Stimulated activated CD4-positive, alpha-beta T cell treated with anti-CD3 and anti-CD28 coated beads, Interleukin-2, amount 100 ng/mL, for 48 hours (primary cell): ENCODE measurements at regions not wholly inside any gene's neighbourhood (a gene's known extent, or its start where the extent isn't known, plus 50 kb on each side); places are given as distances from the start of the nearest gene placed in this dataset.
"Not testable (repeated sequence)": the region's sequence is repeated elsewhere in the genome, so short reads cannot be mapped to it uniquely, and the experiment has no call there.

Experiments used
- DNase-seq, 2 donors: peaks; one replicate each; pipeline ENCODE4 v3.0.0-alpha.2; 2020

DNA sequence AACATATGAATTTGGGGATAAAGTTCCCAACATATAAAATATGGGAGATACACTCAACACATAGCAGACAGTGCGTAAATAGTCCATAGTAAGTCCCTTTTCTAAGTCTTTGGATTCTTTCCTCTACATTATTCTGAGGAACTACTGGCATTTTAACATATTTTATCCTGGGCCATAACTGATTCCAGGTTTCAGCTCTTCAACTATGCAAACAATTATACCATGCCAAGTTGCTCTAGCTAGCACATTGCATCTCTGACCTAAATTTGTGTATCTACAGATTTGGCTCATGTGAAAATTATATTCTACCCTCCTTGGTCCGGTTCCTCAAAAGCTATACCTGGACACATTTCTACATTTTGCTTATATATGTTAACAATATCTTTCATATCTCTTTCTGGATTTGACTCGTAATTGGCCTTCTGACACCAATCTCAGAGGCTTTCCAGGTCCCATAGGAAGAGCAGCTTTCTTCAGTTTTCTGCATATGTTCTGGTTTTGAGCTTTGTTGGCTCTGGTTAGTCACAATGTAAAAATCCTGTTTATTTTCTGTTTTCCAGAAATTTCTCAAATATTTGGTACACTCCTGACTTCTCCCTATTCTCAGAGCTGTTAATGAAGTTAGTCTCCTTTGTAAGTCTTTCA, 305.4 kb downstream of the BMP4 start:
- DNase-seq = no peak

DNA sequence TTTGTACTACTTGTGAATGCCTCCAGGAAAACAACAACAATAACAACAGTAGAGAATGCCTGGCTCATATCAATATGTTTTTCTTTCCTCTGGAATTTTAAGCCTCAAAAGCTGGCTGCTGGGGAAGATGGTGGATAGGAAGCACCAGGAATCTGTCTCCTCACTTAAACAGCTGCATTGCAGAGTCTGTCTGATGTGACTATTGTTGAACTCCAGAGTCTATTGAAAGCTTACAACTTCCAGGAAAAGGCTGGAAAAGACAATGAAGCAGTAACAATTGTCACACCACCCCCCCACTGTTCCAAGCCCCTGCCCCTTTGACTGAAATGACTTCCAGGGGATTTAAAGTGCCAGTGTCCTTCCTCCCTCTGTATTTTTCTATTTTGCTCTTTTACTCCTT, 309.7 kb downstream of the BMP4 start:
- no peak for DNase-seq

DNA sequence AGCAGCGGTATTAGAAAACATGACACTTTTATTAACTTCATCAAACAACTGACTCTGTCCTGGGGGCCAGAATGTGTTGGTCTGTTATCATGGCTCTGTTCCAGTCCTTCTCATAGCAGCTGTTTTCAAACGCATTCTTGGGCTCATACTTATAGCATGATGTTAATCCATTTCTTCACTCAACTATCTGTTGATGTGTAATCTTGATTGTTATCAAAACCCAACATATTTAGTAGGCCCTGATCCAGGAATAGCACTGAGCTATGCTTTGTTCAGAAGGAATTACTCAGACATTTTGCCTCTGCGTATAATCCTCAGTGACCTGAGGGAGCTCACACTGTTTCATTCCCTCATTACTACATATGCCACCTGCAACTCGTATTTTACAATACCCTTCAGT, 315.9 kb downstream of the BMP4 start:
- DNase-seq = no peak

DNA sequence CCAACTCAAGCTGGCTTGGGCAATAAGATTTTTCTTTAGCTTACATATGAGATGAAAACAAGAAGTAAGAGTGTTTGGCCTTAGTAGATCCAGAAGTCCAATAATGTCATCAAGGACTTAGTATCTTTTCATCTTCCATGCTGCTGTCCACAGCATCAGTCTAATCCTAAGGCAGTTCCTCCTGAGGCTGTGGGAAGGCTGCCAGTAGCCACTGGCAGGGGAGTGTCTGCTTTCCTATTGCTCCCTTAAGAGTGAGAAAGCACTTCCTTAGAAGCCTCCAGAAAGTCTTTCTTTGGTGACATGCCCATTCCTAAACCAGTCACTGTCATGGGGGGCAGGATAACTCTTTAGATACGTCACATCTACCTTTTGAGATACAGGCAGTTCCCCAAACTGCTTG, 317.7 kb downstream of the BMP4 start:
- no peak for DNase-seq

DNA sequence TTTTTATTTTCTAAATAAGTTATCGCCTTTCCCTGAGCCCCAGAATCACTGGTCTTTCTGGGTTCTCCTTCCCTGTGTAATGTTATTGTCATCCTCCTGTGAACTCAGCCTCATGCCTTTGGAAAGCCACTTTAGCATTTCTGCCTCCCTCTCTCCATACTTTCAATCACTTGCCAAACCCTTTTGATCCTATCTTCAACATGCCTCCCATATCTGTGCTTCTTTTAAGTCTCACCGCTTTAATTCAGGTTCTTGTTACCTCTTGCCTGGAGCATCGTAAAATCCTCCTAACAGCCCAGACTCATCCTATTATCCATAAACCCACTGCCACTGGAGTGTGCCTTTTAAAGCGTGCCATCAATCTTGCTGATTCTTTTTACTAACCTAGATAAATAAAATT, 321.8 kb downstream of the BMP4 start:
- no peak for DNase-seq

DNA sequence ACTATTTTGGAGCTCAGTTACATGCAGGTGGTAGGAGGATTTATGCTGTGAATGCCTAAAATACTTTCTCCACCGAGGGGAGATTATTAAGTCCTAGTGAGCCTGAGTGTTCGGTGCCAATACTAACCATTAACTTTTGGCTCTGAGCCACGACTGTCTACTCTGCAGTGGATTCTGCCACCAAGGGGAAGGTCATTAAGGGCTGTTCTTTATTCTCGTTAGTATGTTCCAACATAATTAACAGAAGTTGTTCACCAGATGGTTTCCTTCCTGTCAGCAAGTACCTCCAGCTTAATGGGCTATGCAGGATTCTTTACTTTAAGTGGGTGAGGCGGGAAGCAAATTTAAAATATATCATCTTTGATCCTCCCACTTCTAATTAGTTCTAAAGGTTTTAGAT, 326.3 kb downstream of the BMP4 start:
- DNase-seq = no peak

DNA sequence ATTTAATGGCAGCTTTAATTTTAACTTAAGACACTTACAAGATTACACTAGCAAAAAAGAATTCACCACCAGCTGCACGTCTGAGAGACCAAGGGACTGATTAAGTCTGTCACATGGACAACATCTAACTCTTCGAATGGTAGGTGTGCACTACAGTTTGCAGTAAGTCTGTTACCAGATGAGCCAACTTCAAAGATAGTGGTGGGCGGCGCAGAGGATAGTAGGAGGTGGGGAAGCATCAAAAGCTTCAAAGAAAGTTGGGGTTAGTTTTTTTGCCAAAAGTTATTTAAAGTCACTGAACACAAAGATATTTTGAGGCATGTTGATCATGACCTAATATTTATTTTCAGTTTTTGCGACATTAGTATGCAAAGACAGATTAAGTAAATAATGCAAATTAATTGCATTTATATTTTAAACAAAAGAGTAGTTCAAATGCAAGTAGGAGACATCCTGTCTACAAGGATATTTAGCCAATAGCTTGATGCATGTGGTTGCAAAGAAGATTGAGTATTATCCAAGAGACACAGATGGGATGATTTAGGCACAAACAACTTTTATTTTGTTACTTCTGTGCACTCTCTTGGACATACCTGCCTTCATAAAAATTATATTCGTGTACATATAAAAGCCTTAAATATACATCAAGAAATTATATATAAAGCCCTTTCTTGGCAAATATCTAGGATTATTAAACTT, 327.7 kb downstream of the BMP4 start:
- DNase-seq = no peak

DNA sequence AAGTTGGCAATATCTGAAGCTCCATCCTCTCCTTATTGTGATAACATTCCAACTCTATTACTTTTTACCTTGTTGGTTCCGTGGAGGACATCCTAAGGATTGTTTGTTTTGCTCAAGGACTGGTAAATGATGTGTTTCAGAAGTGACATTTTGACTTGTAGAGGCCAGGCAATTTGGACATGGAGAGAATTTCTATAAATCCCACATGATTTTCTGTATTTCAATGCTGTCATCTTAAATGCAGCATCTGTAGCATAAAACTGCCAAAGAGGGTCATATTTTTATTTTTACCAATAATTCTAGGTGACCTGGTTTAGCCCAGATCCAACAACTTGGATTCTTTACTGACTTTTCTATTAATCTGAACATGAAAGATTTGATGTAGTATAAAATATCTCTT, 328.4 kb downstream of the BMP4 start:
- DNase-seq = no peak

DNA sequence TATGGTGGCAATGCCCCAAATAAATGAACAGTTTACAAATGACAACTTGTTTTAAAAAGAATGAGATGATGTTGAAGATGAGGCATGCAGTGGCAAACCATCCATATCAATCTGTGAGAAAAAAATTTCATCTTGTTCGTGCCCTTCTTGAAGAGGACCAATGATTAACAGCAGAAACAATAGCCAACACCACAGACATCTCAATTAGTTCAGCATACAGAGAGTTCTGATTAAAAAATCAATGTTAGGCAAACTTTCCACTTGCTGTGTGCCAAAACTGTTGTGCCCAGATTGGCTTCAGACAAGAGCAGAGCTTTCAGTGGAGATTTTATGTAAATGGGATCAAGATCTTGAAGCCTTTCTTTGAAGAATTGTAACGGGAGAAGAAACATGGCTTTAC, 329.9 kb downstream of the BMP4 start:
- DNase-seq = no peak

DNA sequence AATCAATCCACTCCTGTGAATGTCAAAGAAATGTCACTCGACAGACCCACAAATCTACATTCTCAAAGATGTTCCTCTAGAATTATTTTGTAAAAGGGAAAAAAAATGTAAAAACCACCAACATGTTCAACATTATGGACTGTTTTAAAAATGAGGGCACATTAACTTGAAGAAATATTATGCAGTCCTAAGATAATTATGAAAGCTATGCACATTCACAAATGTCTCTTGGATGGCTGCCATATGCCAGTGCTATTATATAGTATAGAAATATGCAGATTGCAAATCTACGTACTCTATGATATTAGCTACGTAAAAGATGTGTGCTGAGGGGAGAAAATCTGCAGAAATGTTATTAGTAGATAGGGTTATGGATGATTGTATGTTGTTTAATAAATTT, 334.2 kb downstream of the BMP4 start:
- no peak for DNase-seq

DNA sequence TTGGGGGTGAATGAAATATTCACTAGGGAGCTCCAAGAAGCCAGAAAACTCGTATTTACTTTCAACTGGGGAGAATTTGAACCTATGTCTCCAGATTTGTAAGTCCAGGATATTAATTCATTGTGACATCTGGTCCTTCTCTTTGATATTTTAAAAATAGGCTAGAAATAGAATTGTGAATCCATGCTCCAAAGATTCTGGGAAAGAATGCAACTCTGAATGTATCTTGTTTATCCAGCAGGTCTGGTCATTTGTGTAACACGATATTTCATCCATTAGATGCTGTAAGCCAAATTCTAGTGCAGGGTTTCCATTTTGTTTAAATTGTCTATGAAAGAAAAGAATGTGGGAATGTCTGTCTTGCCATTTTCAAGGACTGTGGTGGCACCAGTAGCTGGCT, 334.7 kb downstream of the BMP4 start:
- no peak for DNase-seq

DNA sequence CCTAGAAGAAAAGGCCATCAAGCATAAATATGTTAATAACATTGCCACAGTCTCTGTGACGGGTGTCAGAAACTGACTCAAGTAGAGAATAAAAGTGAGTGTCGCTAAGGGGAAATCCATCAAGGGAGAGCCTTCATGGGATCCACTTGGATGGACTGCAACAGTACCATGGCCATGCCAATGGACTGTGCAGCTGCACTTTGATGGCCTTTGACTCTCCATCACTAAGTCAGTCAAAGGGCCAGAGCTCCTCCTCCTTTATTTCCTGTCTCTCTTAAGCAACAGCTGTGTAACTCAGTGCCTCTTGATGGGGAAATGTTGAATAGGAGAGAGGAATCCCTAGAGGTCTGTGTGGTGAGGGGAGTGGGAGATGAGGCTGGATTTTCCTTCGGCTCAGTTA, 335.2 kb downstream of the BMP4 start:
- DNase-seq = no peak

DNA sequence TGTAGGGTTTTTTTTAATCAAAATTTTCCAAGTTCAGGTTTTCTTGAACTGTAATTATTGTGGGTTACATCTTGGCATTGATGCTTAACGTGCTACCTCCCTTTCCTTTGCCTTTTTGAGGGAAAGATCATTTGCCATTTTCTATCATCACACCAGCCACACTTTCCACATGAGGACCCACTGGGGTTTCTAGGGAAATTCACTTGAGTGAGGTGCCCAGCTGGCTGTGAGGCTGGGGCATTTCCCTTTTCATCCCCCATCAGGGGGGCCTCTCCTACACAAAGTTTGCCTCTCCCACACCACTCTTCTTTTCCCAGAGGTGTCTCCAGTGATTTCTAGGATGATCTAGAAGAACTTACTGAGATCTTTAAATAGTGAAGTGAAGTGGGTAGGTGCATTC, 335.7 kb downstream of the BMP4 start:
- no peak for DNase-seq

DNA sequence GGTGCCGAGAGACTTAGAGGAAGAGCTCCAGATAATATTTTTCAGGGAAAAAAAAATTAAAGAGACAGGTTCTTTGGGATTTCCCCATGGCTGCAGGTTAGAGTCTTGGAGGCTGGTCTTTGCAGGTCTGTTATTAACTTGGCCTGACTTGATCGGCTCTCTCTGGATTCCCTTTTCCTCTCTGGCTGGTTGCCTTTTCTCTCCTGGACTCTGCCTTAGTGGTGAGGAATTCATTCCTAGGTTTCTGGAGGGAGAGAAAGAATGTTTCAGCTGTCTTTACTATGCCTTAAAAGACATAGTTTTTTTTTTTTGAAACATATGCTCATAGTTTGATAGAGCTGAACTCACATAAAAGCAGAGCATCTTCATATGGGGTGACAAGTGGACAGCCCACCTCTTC, 336.3 kb downstream of the BMP4 start:
- DNase-seq = no peak

DNA sequence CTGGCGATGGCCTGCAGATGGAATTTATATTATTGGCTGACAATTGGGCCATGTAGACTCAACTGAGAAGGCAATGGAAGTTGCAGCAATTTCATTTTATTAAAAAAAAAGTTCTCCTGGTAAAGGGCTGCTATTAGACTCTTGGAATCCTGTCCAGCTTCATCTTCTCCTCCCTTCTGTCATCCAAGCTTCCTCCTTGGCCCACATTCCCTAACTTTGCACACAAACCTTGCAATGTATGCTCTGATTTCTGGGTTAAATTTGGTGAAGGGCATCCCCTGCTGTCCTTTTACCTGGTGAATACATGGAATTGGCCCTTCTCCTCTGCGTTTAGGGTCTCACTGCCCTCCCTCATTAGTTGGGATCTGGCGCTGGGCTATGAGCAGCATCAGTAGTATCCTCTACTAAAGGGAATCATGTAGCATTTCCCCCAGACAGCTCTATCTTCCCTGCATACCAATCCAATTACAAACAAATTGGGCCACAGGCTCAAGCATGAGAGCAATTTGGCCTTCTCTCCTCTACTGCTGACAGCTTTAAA, 336.9 kb downstream of the BMP4 start:
- no peak for DNase-seq

DNA sequence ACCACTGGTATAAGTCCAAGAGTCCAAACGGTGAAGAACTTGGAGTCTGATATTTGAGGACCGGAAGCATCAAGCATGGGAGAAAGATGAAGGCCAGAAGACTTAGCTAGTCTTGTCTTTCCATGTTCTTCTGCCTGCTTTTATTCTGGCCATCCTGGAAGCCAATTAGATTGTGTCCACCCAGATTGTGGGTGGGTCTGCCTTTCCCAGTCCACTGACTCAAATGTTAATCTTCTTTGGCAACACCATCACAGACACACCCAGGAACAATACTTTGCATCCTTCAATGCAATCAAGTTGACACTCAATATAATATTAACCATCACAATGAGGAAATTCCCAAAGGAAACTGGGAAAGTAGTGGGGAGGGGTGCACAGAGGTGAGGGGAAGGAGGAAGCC, 340.1 kb downstream of the BMP4 start:
- not testable (repeated sequence) for DNase-seq

DNA sequence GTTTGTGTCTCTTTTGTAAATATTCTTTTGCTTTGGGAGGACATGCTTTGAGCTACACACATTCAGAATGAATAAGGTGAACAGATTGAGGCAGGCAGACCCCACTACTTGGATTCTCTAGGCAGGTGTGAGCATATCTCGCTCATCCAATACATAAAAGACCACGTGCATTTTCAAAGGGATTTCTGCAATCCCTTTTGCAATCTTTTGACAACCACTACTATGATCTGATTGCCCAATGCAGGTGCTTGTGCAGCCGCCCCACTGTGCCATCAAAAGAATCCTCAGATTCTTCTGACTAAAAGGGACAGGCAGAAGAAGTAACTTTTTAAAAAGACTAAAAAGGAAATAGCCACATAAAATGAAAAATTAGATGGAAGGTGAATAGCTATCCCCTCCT, 341.4 kb downstream of the BMP4 start:
- DNase-seq = no peak

DNA sequence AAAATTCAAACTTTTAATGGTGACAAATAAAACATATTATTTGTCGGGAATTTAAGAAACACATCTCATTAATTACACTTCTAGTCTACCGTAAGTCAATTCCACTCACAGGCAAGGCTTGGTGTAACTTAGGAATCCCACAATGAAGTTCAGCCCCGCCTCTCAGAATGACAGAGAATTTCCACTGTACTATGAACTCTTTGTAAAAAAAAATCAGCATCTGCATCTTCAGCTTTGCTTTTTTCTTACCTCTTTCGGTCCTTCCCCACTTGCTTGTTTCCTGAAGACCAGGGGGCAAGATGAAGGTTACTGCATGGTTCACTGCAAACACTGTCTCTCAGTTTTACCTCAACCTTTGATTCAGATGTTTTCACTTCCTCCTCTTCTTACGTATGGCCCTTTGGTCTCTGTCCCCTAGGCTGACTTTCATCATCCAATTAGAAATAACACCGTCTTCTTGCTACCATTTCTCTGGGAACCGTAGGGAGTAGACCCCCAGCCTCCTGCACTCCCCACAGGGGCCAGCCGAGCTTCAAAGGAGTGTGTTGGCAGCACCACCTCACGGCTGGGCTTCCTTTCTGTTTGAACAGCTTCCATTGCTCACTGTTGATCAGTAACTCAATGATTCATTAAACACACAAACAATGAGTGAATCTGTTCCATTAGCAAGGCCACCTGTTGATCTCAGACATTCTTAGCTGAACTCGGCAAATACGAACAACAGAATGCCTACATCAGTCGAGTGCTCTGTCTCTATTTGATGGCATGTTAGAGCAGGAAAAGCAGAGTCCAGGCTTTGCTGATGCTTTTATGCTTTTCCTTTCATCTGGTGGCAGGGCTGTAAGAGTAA, 343.0 kb downstream of the BMP4 start:
- no peak for DNase-seq

DNA sequence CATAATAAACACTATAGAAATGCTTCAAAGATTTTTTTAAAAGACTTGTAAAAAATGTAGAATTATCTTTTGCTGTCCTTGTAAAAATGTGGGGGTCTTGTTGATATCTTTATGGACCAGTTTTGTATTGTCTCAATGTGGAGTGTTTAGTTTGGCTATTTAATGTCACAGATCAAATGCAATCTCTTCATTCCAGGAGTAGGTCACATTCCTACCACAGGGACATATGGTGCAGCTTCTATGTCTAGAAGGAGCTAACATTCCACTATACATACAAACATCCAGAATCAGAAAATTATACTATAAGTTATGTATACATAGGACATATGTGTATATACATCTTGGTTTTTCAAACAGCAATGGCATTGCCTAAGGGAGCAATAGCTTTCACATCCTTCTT, 345.7 kb downstream of the BMP4 start:
- DNase-seq = no peak

DNA sequence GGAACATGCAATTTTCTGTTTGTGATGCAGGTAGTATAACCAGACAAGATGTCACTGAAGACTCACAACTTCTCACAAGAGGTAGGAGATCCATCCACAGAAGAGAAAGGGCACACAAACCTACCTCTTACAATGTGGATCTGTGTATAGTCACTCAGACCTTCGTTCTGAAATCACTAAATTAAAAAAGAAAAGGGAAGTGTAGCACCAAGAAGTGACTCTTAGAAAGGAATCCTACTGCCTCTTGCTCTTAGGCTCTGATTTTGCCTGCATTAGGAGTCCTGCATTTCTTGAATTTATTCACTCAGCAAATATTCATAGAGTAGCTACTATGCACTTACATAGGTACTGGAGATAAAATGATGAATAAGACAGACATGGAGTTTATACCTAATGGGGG, 347.6 kb downstream of the BMP4 start:
- no peak for DNase-seq

DNA sequence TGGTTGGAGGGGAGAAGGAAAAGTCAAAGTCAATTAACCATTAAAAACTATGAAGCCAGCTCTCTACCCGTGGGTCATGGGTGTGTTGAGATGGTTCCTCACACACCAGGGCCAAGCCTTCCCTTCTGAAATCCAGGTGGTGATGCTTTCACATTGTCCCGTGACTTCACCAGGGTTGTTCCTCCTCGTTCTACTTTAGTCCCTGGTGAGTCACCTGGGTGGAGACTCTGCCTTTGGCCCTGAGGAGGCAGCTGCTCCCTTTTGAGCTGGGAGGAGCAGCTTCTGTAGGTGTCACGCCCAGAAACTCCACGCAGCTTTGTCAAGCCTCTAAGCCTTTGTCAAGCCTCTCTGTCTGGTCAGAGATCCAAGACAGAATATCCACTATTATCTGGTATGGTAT, 348.3 kb downstream of the BMP4 start:
- DNase-seq = no peak

DNA sequence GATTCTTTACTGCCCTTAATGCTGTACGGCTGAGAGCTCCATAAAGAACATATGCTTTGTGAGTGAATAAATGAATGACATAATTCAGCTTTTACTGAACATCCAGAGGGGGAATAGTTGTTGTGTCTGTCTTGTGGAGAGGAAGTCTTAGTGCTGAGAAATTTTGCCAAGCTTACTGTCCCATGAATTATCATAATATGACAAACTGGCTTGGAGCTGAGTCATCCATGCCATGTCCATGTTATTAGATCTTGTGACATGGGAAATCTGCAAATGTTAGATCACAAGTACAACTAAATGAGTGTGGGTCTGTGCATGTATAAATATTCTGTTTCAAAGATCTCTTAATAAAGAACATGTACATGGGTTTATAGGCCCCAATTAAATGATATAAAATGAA, 350.4 kb downstream of the BMP4 start:
- no peak for DNase-seq

DNA sequence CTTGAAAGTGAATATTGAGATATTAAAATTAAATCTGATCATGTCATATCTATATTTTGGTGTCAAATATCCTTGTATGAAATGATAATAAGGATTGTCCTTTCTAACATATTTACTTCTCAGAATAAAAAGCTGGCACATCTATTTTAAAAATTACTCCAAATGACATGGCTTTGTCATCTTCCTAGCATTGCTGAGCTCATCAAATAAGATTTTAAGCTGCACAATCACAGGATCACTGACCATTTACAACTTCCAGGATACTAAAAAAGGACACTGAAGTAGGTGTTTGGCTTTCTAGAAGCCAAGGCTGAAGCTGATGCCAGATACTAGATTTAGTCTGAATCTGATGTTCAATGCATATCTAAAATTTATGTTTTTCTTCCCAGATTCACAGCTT, 351.1 kb downstream of the BMP4 start:
- DNase-seq = no peak

DNA sequence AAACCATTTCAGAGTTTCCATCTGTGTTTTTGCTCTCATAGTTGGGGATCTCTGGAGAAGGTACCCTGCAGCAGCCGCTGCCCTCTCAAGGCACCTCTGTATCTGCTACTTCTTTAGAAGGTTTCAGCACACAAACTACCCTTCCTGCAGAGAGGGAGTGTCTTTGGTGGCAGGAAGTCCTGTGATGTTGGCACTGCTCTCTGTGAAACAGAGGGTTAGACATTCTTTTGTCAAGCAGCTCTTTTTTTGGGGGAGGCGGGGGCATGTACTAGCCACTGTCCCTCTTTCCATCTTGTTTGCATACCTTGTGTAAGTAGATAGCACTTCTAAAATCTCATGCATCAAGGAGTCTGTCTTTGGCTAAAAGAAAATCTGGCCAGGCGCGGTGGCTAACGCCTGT, 352.6 kb downstream of the BMP4 start:
- DNase-seq = no peak
